ENCODE measurements at regions not wholly inside any gene's neighbourhood (a gene's known extent, or its start where the extent isn't known, plus 50 kb on each side); places are given as distances from the start of the nearest gene placed in this dataset.
"Not testable (repeated sequence)": the region's sequence is repeated elsewhere in the genome, so short reads cannot be mapped to it uniquely, and the experiment has no call there.

- TF ChIP-seq USF1 (IDR thresholded peaks at IDR 0.05; ENCODE audit: borderline replicate concordance, low read depth): no peak
- TF ChIP-seq EP300 (IDR thresholded peaks at IDR 0.05; ENCODE audit: borderline replicate concordance in 1 of 2, low read depth in 1 of 2, low read length in 1 of 2): peak in 1 of 2 experiments; percentile 75; a peak in 2 of 4 replicates
- peak; percentile 64 for TF ChIP-seq FOXJ3 (CRISPR knock-in tag; IDR thresholded peaks at IDR 0.05)
- no peak for TF ChIP-seq YY1 (IDR thresholded peaks at IDR 0.05; ENCODE audit: low read depth)
- no peak for TF ChIP-seq EZH2phosphoT487 (IDR thresholded peaks at IDR 0.05; ENCODE audit: borderline replicate concordance, low read depth)
- no peak for TF ChIP-seq JUND (IDR thresholded peaks at IDR 0.05)
- TF ChIP-seq RAD21 (IDR thresholded peaks at IDR 0.05; ENCODE audit: low read length): peak; percentile 29; the same call in 1 of the 2 replicates
- TF ChIP-seq IRF3 (IDR thresholded peaks at IDR 0.05; ENCODE audit: low read depth, low read length): no peak
- no peak for TF ChIP-seq TEAD4 (IDR thresholded peaks at IDR 0.05; ENCODE audit: borderline replicate concordance, insufficient read depth)
- TF ChIP-seq POLR2AphosphoS5 (IDR thresholded peaks at IDR 0.05; ENCODE audit: low read depth, low read length): no peak
- no peak for TF ChIP-seq RXRA (IDR thresholded peaks at IDR 0.05; ENCODE audit: borderline replicate concordance, low read depth)
- peak; percentile 96 for TF ChIP-seq GATA2 (CRISPR knock-in tag; IDR thresholded peaks at IDR 0.05)
- no peak for TF ChIP-seq MXI1 (IDR thresholded peaks at IDR 0.05; ENCODE audit: low read depth, low read length)
- TF ChIP-seq TAF1 (IDR thresholded peaks at IDR 0.05; ENCODE audit: borderline replicate concordance, low read depth, low read length): no peak
- TF ChIP-seq CHD2 (IDR thresholded peaks at IDR 0.05; ENCODE audit: low read length, partially characterized antibody): peak; percentile 46
- TF ChIP-seq RCOR1 (IDR thresholded peaks at IDR 0.05; ENCODE audit: low read length): peak; percentile 79
- TF ChIP-seq MEF2A (IDR thresholded peaks at IDR 0.05; ENCODE audit: borderline replicate concordance, low read depth): no peak
- no peak for TF ChIP-seq RFX5 (IDR thresholded peaks at IDR 0.05; ENCODE audit: low read length)
- no peak for TF ChIP-seq PBX3 (IDR thresholded peaks at IDR 0.05)
- TF ChIP-seq ZBTB33 (IDR thresholded peaks at IDR 0.05; ENCODE audit: borderline replicate concordance, low read depth): no peak
- TF ChIP-seq SIN3A (IDR thresholded peaks at IDR 0.05; ENCODE audit: borderline replicate concordance, low read depth, low read length): no peak
- TF ChIP-seq FOSL2 (IDR thresholded peaks at IDR 0.05; ENCODE audit: borderline replicate concordance, low read depth): no peak
- no peak for TF ChIP-seq USF2 (IDR thresholded peaks at IDR 0.05; ENCODE audit: borderline replicate concordance, low read depth, low read length)
- TF ChIP-seq SMC3 (IDR thresholded peaks at IDR 0.05; ENCODE audit: low read depth, low read length): no peak
- TF ChIP-seq MAX (IDR thresholded peaks at IDR 0.05; ENCODE audit: low read depth): no peak
Measured at GRCh38 chr9:7489036-7489435, 310.5 kb downstream of the DMAC1 start (continued).

- DNase-seq; H3K4me3 ChIP-seq (ENCODE audit: low read depth in 2 of 2, low read length in 1 of 2); H2AFZ ChIP-seq (ENCODE audit: low read depth); POLR2A ChIA-PET; H3F3A ChIP-seq (replicated peaks; ENCODE audit: insufficient read depth); H3K9me2 ChIP-seq; H4K20me1 ChIP-seq (ENCODE audit: insufficient read depth); H3K27me3 ChIP-seq (ENCODE audit: insufficient read depth); H3K9ac ChIP-seq; H3K27ac ChIP-seq (ENCODE audit: low read depth in 2 of 2, low read length in 1 of 2); H3K4me1 ChIP-seq (ENCODE audit: control insufficient read depth in 1 of 2, insufficient read depth in 2 of 2, low read depth in 1 of 2, low read length in 1 of 2); H3K9me3 ChIP-seq; H3K4me2 ChIP-seq; H3K79me2 ChIP-seq (ENCODE audit: insufficient read depth); H3K36me3 ChIP-seq (replicated peaks in 1 of 2; ENCODE audit: control insufficient read depth in 1 of 2, insufficient read depth in 2 of 2, low read length in 1 of 2); CTCF ChIA-PET: not testable (repeated sequence)
- 20% methylated on average over 1 of the region's 1 CpG for WGBS (ENCODE audit: low lambda C conversion rate)
Measured at GRCh38 chr9:7484014-7484413, 315.6 kb downstream of the DMAC1 start.

Measured in SK-N-SH (cell line).